ENCODE measurements at regions not wholly inside any gene's neighbourhood (a gene's known extent, or its start where the extent isn't known, plus 50 kb on each side); places are given as distances from the start of the nearest gene placed in this dataset.

GRCh38 chr12:94722664-94723063 lies 72.3 kb upstream of the TMCC3 start:
- no peak overlapping the region for H3K4me3 ChIP-seq (ENCODE audit: low read depth, low read length)

- H3K4me3 ChIP-seq (ENCODE audit: low read depth, low read length) = no peak overlapping the region
These were observed 70.8 kb upstream of the TMCC3 start for GRCh38 chr12:94721173-94721572.

- no peak overlapping the region for H3K4me3 ChIP-seq (ENCODE audit: low read depth, low read length)
These were observed 67.8 kb upstream of the TMCC3 start for GRCh38 chr12:94718114-94718513.

GRCh38 chr12:94717656-94718055 lies 67.3 kb upstream of the TMCC3 start:
- no peak overlapping the region for H3K4me3 ChIP-seq (ENCODE audit: low read depth, low read length)

- H3K4me3 ChIP-seq (ENCODE audit: low read depth, low read length) = no peak overlapping the region
These were observed 66.8 kb upstream of the TMCC3 start for GRCh38 chr12:94717108-94717507.

- no peak overlapping the region for H3K4me3 ChIP-seq (ENCODE audit: low read depth, low read length)
These were observed 66.0 kb upstream of the TMCC3 start for GRCh38 chr12:94716339-94716738.

GRCh38 chr12:94714378-94715114 lies 64.2 kb upstream of the TMCC3 start:
- no peak overlapping the region for H3K4me3 ChIP-seq (ENCODE audit: low read depth, low read length)

- no peak overlapping the region for H3K4me3 ChIP-seq (ENCODE audit: low read depth, low read length)
These were observed 62.6 kb upstream of the TMCC3 start for GRCh38 chr12:94712815-94713515.

- H3K4me3 ChIP-seq (ENCODE audit: low read depth, low read length) = no peak overlapping the region
These were observed 60.6 kb upstream of the TMCC3 start for GRCh38 chr12:94710933-94711332.

- no peak overlapping the region for H3K4me3 ChIP-seq (ENCODE audit: low read depth, low read length)
These were observed 57.5 kb upstream of the TMCC3 start for GRCh38 chr12:94707892-94708291.

- no peak overlapping the region for H3K4me3 ChIP-seq (ENCODE audit: low read depth, low read length)
These were observed 56.7 kb upstream of the TMCC3 start for GRCh38 chr12:94707036-94707435.

GRCh38 chr12:94706250-94706661 lies 55.9 kb upstream of the TMCC3 start:
- H3K4me3 ChIP-seq (ENCODE audit: low read depth, low read length) = no peak overlapping the region

GRCh38 chr12:94705676-94706075 lies 55.3 kb upstream of the TMCC3 start:
- H3K4me3 ChIP-seq (ENCODE audit: low read depth, low read length) = no peak overlapping the region

- H3K4me3 ChIP-seq (ENCODE audit: low read depth, low read length) = no peak overlapping the region
These were observed 54.3 kb upstream of the TMCC3 start for GRCh38 chr12:94704452-94705306.

- no peak overlapping the region for H3K4me3 ChIP-seq (ENCODE audit: low read depth, low read length)
These were observed 52.3 kb upstream of the TMCC3 start for GRCh38 chr12:94702696-94703095.

- H3K4me3 ChIP-seq (ENCODE audit: low read depth, low read length) = no peak overlapping the region
These were observed 51.4 kb upstream of the TMCC3 start for GRCh38 chr12:94701711-94702110.

GRCh38 chr12:94700662-94701061 lies 50.3 kb upstream of the TMCC3 start:
- no peak overlapping the region for H3K4me3 ChIP-seq (ENCODE audit: low read depth, low read length)
